GM23338 (cell line): ENCODE measurements at regions not wholly inside any gene's neighbourhood (a gene's known extent, or its start where the extent isn't known, plus 50 kb on each side); places are given as distances from the start of the nearest gene placed in this dataset.

ENCODE experiments used
- ATAC-seq: fragments of 200-7000 bp; cut with Tn5 transposase; 3 replicates; pipeline ENCODE4 v1.9.1; 2020
- DNase-seq: peaks from one replicate; pipeline ENCODE4 v3.0.0-alpha.2; 2015; ENCODE audit warnings: low spot score
- H2AFZ ChIP-seq: fragments of 200-600 bp; sonication (generic); 2 replicates; pipeline ENCODE4 v1.8.0; 2016; ENCODE audit warnings: antibody characterized with exemption, mild to moderate bottlenecking, moderate library complexity
- H3F3A ChIP-seq: fragments of 200-600 bp; sonication (generic); replicated peaks from 2 replicates; pipeline ENCODE4 v1.8.0; 2017; ENCODE audit warnings: antibody characterized with exemption, mixed run types, low read depth
- H3K27ac ChIP-seq: fragments of 200-600 bp; sonication (generic); 2 replicates; pipeline ENCODE4 v1.6.1; 2016; ENCODE audit warnings: low read depth
- H3K27me3 ChIP-seq: fragments of 200-600 bp; sonication (generic); 2 replicates; pipeline ENCODE4 v1.8.0; 2016; ENCODE audit warnings: mild to moderate bottlenecking, mixed run types, moderate library complexity; ENCODE audit not compliant: insufficient read depth
- H3K36me3 ChIP-seq: fragments of 200-600 bp; sonication (generic); 2 replicates; pipeline ENCODE4 v1.8.0; 2016; ENCODE audit warnings: mild to moderate bottlenecking; ENCODE audit not compliant: insufficient read depth
- H3K4me1 ChIP-seq: fragments of 200-600 bp; sonication (generic); 2 replicates; pipeline ENCODE4 v1.8.0; 2016; ENCODE audit warnings: mild to moderate bottlenecking, moderate library complexity; ENCODE audit not compliant: insufficient read depth
- H3K4me2 ChIP-seq: fragments of 200-600 bp; sonication (generic); 2 replicates; pipeline ENCODE4 v1.7.1; 2017; ENCODE audit warnings: mixed run types
- H3K4me3 ChIP-seq: fragments of 200-600 bp; sonication (generic); 2 replicates; pipeline ENCODE4 v1.6.1; 2016; ENCODE audit warnings: mixed run types
- H3K79me2 ChIP-seq: fragments of 200-600 bp; sonication (generic); replicated peaks from 2 replicates; pipeline ENCODE4 v1.8.0; 2017; ENCODE audit warnings: mild to moderate bottlenecking; ENCODE audit not compliant: insufficient read depth
- H3K9me2 ChIP-seq: fragments of 200-600 bp; sonication (generic); 2 replicates; pipeline ENCODE4 v1.8.0; 2017; ENCODE audit not compliant: insufficient read depth
- H4K20me1 ChIP-seq: fragments of 200-600 bp; sonication (generic); replicated peaks from 2 replicates; pipeline ENCODE4 v1.8.0; 2017; ENCODE audit warnings: mild to moderate bottlenecking; ENCODE audit not compliant: insufficient read depth
- H3K27ac Mint-ChIP-seq: 2 replicates; pipeline ENCODE4 v1.8.0; 2020; ENCODE audit warnings: inconsistent platforms, mild to moderate bottlenecking, moderate library complexity, mixed read lengths
- H3K27me3 Mint-ChIP-seq: 3 replicates; pipeline ENCODE4 v1.8.0; 2022; ENCODE audit warnings: low read depth, mild to moderate bottlenecking, moderate library complexity, mixed read lengths, inconsistent platforms; ENCODE audit not compliant: insufficient read depth, poor library complexity
- H3K36me3 Mint-ChIP-seq: 3 replicates; pipeline ENCODE4 v1.8.0; 2021; ENCODE audit warnings: low read depth, mild to moderate bottlenecking, inconsistent platforms, moderate library complexity, mixed read lengths
- H3K4me1 Mint-ChIP-seq: 3 replicates; pipeline ENCODE4 v1.8.0; 2020; ENCODE audit warnings: mild to moderate bottlenecking, inconsistent platforms, mixed read lengths
- H3K4me3 Mint-ChIP-seq: 3 replicates; pipeline ENCODE4 v1.8.0; 2021; ENCODE audit warnings: moderate library complexity, mild to moderate bottlenecking, inconsistent platforms, mixed read lengths
- H3K9me3 Mint-ChIP-seq: 3 replicates; pipeline ENCODE4 v1.8.0; 2020; ENCODE audit warnings: moderate library complexity, mild to moderate bottlenecking, inconsistent platforms, mixed read lengths
- EZH2 ChIP-seq: fragments of 200-600 bp; sonication (generic); IDR thresholded peaks from one replicate; pipeline ENCODE4 v1.8.0; 2017; ENCODE audit warnings: antibody characterized with exemption, mild to moderate bottlenecking, low read depth; ENCODE audit not compliant: unreplicated experiment
- JUNB ChIP-seq: IDR thresholded peaks from one replicate; pipeline ENCODE4 v1.6.1; 2016; ENCODE audit warnings: antibody characterized with exemption; ENCODE audit not compliant: unreplicated experiment
- POLR2AphosphoS5 ChIP-seq: IDR thresholded peaks from 2 replicates; pipeline ENCODE4 v1.6.1; 2016; ENCODE audit warnings: antibody characterized with exemption, low read depth
- ZNF114 ChIP-seq: fragments of 250-450 bp; sonication (Bioruptor Pico); IDR thresholded peaks from 2 replicates; pipeline ENCODE4 v1.5.0; 2020; ENCODE audit warnings: mild to moderate bottlenecking, moderate library complexity
- TF ChIP-seq, protein P1 (sequence below): fragments of 250-450 bp; sonication (Bioruptor Pico); IDR thresholded peaks from 2 replicates; pipeline ENCODE4 v1.5.0; 2020; ENCODE audit warnings: mild to moderate bottlenecking, moderate library complexity
- TF ChIP-seq, protein P2 (sequence below): IDR thresholded peaks from one replicate; pipeline ENCODE4 v1.6.1; 2018; ENCODE audit warnings: antibody characterized with exemption; ENCODE audit not compliant: unreplicated experiment
- TF ChIP-seq, protein P3 (sequence below), 2 experiments: fragments of 200-600 bp in 1 of 2; sonication (generic) in 1 of 2; conservative IDR thresholded peaks; 2 replicates each; pipeline versions ENCODE4 v1.5.1 to v1.6.1; 2016 to 2017; ENCODE audit warnings: antibody characterized with exemption in 2 of 2, low read depth in 2 of 2, mild to moderate bottlenecking in 2 of 2, moderate library complexity in 1 of 2

DNA sequence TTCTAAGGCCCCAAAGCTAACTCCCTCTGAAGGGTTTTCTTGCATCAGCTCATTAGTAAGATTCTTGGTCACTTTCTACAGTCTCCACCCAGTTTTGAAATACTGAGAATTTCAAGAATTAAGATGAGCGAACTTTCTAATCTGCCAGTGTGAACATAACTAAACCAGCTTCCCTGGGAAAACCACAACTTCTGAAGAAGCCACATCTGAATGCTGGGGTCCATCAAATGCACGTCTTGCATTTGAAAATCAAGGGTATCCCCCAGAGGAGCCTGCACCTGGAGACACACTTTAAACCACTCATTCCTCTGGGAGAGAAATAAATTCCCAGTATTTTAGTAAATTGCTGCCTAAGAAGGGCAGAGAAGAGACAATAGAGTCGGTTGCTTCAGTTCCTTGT is 292.1 kb upstream of the CDH4 start (continued):
- TF ChIP-seq, protein P1, sequence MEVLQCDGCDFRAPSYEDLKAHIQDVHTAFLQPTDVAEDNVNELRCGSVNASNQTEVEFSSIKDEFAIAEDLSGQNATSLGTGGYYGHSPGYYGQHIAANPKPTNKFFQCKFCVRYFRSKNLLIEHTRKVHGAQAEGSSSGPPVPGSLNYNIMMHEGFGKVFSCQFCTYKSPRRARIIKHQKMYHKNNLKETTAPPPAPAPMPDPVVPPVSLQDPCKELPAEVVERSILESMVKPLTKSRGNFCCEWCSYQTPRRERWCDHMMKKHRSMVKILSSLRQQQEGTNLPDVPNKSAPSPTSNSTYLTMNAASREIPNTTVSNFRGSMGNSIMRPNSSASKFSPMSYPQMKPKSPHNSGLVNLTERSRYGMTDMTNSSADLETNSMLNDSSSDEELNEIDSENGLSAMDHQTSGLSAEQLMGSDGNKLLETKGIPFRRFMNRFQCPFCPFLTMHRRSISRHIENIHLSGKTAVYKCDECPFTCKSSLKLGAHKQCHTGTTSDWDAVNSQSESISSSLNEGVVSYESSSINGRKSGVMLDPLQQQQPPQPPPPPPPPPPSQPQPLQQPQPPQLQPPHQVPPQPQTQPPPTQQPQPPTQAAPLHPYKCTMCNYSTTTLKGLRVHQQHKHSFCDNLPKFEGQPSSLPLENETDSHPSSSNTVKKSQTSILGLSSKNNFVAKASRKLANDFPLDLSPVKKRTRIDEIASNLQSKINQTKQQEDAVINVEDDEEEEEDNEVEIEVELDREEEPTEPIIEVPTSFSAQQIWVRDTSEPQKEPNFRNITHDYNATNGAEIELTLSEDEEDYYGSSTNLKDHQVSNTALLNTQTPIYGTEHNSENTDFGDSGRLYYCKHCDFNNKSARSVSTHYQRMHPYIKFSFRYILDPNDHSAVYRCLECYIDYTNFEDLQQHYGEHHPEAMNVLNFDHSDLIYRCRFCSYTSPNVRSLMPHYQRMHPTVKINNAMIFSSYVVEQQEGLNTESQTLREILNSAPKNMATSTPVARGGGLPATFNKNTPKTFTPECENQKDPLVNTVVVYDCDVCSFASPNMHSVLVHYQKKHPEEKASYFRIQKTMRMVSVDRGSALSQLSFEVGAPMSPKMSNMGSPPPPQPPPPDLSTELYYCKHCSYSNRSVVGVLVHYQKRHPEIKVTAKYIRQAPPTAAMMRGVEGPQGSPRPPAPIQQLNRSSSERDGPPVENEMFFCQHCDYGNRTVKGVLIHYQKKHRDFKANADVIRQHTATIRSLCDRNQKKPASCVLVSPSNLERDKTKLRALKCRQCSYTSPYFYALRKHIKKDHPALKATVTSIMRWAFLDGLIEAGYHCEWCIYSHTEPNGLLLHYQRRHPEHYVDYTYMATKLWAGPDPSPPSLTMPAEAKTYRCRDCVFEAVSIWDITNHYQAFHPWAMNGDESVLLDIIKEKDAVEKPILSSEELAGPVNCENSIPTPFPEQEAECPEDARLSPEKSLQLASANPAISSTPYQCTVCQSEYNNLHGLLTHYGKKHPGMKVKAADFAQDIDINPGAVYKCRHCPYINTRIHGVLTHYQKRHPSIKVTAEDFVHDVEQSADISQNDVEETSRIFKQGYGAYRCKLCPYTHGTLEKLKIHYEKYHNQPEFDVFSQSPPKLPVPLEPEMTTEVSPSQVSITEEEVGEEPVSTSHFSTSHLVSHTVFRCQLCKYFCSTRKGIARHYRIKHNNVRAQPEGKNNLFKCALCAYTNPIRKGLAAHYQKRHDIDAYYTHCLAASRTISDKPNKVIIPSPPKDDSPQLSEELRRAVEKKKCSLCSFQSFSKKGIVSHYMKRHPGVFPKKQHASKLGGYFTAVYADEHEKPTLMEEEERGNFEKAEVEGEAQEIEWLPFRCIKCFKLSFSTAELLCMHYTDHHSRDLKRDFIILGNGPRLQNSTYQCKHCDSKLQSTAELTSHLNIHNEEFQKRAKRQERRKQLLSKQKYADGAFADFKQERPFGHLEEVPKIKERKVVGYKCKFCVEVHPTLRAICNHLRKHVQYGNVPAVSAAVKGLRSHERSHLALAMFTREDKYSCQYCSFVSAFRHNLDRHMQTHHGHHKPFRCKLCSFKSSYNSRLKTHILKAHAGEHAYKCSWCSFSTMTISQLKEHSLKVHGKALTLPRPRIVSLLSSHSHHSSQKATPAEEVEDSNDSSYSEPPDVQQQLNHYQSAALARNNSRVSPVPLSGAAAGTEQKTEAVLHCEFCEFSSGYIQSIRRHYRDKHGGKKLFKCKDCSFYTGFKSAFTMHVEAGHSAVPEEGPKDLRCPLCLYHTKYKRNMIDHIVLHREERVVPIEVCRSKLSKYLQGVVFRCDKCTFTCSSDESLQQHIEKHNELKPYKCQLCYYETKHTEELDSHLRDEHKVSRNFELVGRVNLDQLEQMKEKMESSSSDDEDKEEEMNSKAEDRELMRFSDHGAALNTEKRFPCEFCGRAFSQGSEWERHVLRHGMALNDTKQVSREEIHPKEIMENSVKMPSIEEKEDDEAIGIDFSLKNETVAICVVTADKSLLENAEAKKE (CRISPR knock-in tag) = no peak
- TF ChIP-seq, protein P2, sequence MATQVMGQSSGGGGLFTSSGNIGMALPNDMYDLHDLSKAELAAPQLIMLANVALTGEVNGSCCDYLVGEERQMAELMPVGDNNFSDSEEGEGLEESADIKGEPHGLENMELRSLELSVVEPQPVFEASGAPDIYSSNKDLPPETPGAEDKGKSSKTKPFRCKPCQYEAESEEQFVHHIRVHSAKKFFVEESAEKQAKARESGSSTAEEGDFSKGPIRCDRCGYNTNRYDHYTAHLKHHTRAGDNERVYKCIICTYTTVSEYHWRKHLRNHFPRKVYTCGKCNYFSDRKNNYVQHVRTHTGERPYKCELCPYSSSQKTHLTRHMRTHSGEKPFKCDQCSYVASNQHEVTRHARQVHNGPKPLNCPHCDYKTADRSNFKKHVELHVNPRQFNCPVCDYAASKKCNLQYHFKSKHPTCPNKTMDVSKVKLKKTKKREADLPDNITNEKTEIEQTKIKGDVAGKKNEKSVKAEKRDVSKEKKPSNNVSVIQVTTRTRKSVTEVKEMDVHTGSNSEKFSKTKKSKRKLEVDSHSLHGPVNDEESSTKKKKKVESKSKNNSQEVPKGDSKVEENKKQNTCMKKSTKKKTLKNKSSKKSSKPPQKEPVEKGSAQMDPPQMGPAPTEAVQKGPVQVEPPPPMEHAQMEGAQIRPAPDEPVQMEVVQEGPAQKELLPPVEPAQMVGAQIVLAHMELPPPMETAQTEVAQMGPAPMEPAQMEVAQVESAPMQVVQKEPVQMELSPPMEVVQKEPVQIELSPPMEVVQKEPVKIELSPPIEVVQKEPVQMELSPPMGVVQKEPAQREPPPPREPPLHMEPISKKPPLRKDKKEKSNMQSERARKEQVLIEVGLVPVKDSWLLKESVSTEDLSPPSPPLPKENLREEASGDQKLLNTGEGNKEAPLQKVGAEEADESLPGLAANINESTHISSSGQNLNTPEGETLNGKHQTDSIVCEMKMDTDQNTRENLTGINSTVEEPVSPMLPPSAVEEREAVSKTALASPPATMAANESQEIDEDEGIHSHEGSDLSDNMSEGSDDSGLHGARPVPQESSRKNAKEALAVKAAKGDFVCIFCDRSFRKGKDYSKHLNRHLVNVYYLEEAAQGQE = no peak
- no peak for TF ChIP-seq POLR2AphosphoS5
- TF ChIP-seq JUNB = no peak
- TF ChIP-seq ZNF114 (CRISPR knock-in tag) = no peak

DNA sequence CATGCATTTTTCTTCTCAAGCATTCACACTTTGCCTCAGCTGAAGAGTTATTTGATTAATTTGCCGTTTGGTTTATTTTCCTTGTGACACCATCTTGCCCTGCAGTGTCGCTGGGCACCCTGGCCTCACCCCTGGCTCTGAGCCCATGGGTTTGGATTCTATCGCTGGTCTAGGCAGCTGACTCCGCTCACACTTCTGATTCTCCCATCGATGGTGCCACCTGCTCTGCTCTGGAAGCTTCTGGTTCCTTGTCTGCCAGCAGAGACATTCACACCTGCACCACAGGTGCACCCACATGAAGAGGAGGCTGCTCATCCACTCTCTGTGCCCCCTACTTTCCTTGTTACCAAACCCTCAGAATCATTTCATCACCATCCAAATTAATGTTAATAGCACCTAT is 291.6 kb upstream of the CDH4 start:
- H3K27me3 Mint-ChIP-seq = peaks cover 23% of the 10 kb centered on the region
- H4K20me1 ChIP-seq = no peaks in the 10 kb centered on the region
- DNase-seq = no peak
- no peak overlapping the region for H3K27ac Mint-ChIP-seq
- no peaks in the 10 kb centered on the region for H3K36me3 Mint-ChIP-seq
- no peaks in the 10 kb centered on the region for H3K79me2 ChIP-seq
- no peak for ATAC-seq
- H3K36me3 ChIP-seq = no peaks in the 10 kb centered on the region
- no peak overlapping the region for H3K4me3 ChIP-seq
- H3K4me1 Mint-ChIP-seq = peaks cover 6% of the 10 kb centered on the region; the same call in 2 of the 3 replicates
- H3K27ac ChIP-seq = no peak overlapping the region
- no peak overlapping the region for H3K4me3 Mint-ChIP-seq
- 0 out of 2 replicates have a peak, but pooled peaks cover 3% of the 10 kb centered on the region for H3K9me2 ChIP-seq
- H3K27me3 ChIP-seq = 0 out of 2 replicates have a peak, but pooled peaks cover 3% of the 10 kb centered on the region
- no peaks in the 10 kb centered on the region for H3F3A ChIP-seq
- H3K9me3 Mint-ChIP-seq = no peaks in the 10 kb centered on the region; the same call in 2 of the 3 replicates
- H3K4me1 ChIP-seq = no peaks in the 10 kb centered on the region
- no peak overlapping the region for H3K4me2 ChIP-seq
- no peak overlapping the region for H2AFZ ChIP-seq
- TF ChIP-seq, protein P3, sequence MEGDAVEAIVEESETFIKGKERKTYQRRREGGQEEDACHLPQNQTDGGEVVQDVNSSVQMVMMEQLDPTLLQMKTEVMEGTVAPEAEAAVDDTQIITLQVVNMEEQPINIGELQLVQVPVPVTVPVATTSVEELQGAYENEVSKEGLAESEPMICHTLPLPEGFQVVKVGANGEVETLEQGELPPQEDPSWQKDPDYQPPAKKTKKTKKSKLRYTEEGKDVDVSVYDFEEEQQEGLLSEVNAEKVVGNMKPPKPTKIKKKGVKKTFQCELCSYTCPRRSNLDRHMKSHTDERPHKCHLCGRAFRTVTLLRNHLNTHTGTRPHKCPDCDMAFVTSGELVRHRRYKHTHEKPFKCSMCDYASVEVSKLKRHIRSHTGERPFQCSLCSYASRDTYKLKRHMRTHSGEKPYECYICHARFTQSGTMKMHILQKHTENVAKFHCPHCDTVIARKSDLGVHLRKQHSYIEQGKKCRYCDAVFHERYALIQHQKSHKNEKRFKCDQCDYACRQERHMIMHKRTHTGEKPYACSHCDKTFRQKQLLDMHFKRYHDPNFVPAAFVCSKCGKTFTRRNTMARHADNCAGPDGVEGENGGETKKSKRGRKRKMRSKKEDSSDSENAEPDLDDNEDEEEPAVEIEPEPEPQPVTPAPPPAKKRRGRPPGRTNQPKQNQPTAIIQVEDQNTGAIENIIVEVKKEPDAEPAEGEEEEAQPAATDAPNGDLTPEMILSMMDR (conservative IDR thresholded peaks at IDR 0.05; ENCODE audit: low read depth in 2 of 2) = no peak
- TF ChIP-seq EZH2 = no peak
